AG20443 (cell line): ENCODE measurements at regions not wholly inside any gene's neighbourhood (a gene's known extent, or its start where the extent isn't known, plus 50 kb on each side); places are given as distances from the start of the nearest gene placed in this dataset.

Experiments
- DNase-seq: peaks from one replicate; pipeline ENCODE4 v3.0.0; 2012; ENCODE audit warnings: low spot score, mixed read lengths

- no peak for DNase-seq
Observed at GRCh38 chr10:20726381-20726780, 170.7 kb downstream of the NEBL start.

- no peak for DNase-seq
Observed at GRCh38 chr10:20714979-20715378, 182.1 kb downstream of the NEBL start.

DNA sequence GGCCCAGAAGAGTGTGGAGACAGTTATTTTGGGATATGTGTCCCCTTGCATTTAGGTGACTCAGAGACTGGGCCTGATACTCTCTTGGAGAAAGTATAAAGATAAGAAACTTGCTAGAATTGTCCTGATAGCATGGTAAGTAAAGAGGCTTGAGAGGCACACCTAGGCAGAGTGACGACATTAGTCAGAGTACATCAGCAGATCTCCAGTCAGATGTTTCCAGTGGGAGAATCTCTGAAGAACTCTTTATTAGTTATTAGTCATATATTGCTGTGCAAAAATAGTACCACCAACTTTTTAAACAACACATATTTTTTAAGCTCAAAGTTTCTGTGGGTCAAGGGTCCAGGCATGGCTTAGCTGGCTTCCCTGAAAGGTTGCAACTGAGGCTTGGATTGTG lies 182.6 kb downstream of the NEBL start:
- no peak for DNase-seq

DNA sequence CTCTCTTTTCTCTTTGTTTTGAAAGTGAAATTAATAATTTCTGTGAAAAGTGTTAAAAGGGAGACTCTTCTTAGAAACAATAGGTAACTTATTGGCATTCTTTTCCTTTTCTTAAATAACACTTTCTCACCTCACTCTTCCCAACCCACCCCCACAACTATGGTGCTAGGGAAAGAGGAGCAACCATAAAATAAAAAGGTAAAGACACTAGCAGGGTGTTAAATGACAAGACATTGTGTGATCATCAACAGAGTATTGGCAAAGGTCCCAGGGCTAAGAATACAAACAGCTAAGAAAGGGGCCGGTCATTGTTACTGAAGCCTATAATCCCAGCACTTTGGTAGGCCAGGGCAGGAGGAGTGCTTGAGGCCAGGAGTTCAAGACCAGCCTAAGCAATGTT lies 183.7 kb downstream of the NEBL start:
- no peak for DNase-seq

GRCh38 chr10:20712774-20713173 lies 184.3 kb downstream of the NEBL start:
- no peak for DNase-seq

- DNase-seq, result no peak
Observed at GRCh38 chr10:20709708-20710107, 187.4 kb downstream of the NEBL start.

DNA sequence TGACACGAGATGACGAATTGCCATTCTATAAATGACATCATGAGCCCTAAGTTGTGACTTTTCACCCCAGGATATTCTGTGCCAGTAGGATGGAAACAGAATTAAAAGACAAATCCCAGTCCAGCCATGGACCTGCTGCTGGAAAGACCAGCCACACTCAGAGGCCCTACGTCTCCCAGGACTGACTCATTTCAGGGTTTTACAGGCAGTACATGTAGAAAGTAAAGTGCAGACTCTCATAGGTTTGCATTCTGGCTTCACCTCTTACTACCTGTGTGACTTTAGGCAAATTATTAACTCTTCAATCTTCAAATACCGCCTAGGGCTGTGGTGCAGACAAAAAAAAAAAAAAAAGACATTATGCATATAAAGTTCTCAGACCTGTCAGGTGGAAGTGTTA lies 188.8 kb downstream of the NEBL start:
- DNase-seq, result no peak

DNA sequence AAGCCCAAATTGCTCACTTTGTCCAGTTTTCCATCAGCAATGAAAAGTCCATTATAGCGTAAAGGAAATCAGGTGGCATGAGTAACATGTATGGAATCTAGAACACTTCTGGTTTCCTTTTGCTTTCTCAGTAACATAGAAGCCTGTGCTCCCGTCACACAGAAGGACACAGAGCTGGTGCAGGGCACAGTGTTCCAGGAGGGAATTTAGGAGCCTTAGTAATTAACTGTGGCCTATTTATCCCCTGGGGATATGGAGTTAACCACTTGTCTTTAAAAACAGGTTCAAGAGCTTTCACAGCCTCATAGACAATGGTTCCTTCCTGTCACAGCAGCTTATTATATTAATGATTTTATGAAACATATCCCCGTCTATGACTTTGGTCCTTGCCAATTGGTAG lies 189.9 kb downstream of the NEBL start:
- DNase-seq, result no peak

- DNase-seq, result no peak
Observed at GRCh38 chr10:20698837-20699236, 198.3 kb downstream of the NEBL start.

DNA sequence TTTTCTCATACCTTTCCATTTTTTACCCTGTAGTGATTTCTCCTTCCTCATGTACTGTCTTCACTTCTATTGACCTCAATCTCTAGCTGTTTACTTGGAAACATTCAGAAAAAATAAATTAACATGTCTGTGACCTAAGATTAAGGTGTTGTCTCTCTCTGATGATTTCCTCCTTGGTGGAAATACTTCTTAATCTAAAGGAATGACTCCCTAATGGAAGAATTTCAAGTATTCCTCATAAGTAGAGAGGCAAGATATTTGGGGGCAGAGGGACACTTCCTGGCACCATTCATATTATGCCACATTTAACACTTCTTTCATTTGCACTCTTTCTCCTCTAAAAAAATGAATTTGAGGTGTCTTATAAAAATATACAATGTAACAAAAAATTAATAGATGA lies 202.8 kb downstream of the NEBL start:
- no peak for DNase-seq

DNA sequence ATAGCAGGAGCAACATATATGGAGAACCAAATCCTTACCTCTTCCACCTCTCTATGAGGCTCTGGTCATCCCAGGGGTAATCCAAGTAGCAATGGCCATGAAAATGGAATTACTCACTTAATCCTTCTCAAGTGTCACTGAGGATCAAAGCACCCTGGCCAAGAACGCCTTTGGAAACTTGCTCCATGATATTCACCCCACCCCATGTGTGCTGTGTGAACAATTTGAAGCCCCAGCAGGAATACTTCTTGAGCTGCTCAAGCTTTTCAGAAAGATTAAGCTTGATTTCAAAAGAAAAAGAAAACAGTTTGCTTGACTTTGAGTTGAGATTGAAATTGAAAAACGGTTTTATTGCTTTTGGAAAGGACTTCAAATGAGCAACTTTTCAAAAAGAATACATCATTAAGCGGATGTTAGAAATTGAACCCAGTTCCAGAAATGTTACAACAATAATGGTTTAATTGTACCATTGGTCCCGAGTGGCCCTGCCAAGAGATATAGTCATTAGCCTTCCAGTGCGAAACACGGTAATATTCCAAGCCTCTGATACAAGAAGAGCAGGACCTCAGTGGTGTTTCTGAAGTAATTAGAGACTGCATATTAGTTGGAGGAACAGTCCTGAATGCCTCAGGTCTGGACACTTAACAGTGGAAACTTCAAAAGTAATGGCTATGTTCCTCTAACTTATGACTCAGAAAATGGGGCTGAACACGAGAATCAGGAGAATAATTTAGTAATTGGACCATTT lies 208.1 kb downstream of the NEBL start:
- no peak for DNase-seq

GRCh38 chr10:20686015-20686635 lies 211.0 kb downstream of the NEBL start:
- no peak for DNase-seq

GRCh38 chr10:20685462-20685861 lies 211.6 kb downstream of the NEBL start:
- DNase-seq, result no peak

DNA sequence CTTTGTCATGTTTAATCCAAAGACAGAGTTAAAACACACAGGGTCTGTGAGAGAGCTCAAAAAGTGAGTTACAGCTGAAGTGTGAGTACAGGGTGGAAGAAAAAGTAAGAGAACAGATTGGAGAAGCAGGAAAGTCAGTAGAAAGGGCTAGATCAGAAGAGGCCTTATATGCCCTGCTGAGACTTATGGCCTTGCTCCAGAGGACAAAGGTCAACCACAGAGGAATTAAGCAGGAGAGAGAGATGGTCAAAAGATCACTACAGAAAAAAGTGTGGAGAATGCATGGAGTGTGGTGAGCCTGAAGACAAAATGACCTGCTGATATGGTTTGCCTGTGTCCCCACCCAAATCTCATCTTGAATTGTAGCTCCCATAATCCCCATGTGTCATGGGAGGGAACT lies 213.8 kb downstream of the NEBL start:
- no peak for DNase-seq

GRCh38 chr10:20682782-20683181 lies 214.3 kb downstream of the NEBL start:
- DNase-seq, result no peak

GRCh38 chr10:20677340-20677739 lies 219.8 kb downstream of the NEBL start:
- no peak for DNase-seq

DNA sequence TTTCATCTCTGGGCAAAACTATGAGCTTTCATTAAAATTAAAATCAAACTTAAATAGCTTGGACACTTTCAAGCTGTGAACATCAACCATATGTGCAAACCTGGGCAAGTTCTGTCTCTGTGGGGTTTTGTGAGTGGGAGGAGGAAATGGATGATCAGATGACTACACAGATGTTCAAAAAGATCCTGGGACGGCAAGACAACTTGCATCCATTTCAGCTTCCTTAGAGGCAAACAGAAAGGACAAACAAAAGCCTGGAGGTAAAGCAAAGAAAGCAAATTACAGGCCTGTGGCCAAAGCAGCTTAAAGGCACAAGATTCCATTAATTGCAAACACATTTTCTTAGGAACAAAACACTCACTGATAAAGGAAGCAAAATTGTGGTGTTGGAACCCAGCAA lies 222.2 kb downstream of the NEBL start:
- no peak for DNase-seq

GRCh38 chr10:20673175-20673574 lies 223.9 kb downstream of the NEBL start:
- DNase-seq, result no peak

- no peak for DNase-seq
Observed at GRCh38 chr10:20672741-20673140, 224.4 kb downstream of the NEBL start.

- no peak for DNase-seq
Observed at GRCh38 chr10:20670579-20670978, 226.5 kb downstream of the NEBL start.

DNA sequence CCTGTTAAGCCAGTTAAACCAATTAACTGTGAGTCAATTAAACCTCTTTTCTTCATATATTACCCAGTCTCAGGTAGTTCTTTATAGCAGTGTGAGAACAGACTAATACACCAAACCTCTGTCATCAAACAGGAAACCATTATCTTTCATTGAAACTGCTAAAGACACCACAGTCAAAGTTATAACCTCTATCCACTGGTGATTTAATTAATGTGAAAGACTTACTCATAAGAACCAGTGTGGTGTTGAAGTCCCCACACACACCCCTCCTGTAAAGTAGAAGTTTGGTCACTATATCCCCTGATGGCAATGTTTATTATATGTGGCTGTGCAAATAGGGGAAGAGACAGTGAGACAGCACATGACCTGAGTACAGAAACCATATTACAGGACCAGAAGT lies 228.1 kb downstream of the NEBL start:
- DNase-seq, result no peak

DNA sequence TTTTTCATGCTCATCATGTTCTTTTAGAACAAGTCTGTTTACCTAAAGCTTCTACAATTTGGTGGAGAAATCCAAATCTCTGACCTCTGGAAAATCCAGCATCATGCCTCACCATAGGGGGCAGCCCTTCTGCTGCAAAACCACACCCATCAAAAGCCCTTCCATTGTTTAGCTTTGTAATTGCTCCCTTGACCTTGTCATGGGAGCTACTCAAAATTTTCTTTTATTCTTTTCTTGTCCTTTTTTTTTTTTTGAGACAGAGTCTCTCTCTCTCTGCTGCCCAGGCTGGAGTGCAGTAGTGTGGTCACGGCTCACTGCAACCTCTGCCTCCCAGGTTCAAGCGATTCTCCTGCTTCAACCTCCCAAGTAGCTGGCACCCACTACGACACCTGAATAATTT lies 234.4 kb downstream of the NEBL start:
- no peak for DNase-seq

DNA sequence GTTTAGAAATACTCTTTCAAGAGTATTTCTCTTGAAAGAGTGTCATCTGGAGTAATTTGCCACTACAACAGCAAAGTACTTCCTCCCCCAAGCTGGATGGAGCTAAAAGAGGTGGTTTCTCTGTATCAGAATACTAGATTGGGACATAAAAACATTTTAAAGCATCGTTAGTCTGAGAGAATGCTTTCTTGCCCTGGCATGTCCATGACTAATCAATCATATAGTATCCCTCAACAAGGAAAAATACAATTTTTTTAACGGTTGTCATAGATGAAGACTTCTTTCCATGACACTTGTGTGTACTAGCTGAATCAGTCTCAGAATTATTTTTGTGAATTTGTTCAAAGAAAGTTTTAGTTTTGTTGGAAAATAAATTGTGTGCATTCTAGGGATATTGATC lies 237.9 kb downstream of the NEBL start:
- no peak for DNase-seq

DNA sequence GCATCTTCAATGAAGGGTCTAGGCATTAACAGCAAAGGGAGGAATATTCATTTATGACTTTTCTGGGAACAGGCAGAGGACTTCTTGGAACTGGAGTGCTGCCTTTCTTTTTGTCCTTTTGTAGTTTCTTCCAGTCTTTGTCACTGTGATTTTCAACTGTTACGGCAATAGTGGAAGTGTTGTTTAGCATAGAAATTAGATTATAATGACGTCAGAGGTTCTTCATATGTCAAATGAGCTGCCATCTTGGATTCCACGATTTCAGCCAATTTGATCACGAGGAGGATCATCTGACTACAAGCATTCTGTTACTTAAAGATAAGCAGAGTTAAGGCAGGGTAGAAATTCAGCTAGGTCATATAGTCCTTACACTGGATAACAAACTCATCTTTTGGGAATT lies 239.0 kb downstream of the NEBL start:
- DNase-seq, result no peak
